Loucy (cell line): ENCODE measurements at regions not wholly inside any gene's neighbourhood (a gene's known extent, or its start where the extent isn't known, plus 50 kb on each side); places are given as distances from the start of the nearest gene placed in this dataset.

ENCODE experiments used
- EZH2phosphoT487 ChIP-seq: fragments of 200-600 bp; IDR thresholded peaks from 2 replicates; pipeline ENCODE4 v1.6.1; 2018; ENCODE audit warnings: antibody characterized with exemption, mild to moderate bottlenecking, moderate library complexity, borderline replicate concordance
- TF ChIP-seq, protein P1 (sequence below): fragments of 200-600 bp; sonication (generic); conservative IDR thresholded peaks from 2 replicates; pipeline ENCODE4 v1.5.1; 2014; ENCODE audit warnings: mild to moderate bottlenecking, antibody characterized with exemption, low read length

- no peak for TF ChIP-seq EZH2phosphoT487
- TF ChIP-seq, protein P1, sequence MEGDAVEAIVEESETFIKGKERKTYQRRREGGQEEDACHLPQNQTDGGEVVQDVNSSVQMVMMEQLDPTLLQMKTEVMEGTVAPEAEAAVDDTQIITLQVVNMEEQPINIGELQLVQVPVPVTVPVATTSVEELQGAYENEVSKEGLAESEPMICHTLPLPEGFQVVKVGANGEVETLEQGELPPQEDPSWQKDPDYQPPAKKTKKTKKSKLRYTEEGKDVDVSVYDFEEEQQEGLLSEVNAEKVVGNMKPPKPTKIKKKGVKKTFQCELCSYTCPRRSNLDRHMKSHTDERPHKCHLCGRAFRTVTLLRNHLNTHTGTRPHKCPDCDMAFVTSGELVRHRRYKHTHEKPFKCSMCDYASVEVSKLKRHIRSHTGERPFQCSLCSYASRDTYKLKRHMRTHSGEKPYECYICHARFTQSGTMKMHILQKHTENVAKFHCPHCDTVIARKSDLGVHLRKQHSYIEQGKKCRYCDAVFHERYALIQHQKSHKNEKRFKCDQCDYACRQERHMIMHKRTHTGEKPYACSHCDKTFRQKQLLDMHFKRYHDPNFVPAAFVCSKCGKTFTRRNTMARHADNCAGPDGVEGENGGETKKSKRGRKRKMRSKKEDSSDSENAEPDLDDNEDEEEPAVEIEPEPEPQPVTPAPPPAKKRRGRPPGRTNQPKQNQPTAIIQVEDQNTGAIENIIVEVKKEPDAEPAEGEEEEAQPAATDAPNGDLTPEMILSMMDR: no peak
Measured at GRCh38 chr2:10224734-10225133, 78.0 kb upstream of the HPCAL1 start.
